HG02981 (cell line): ENCODE measurements at regions not wholly inside any gene's neighbourhood (a gene's known extent, or its start where the extent isn't known, plus 50 kb on each side); places are given as distances from the start of the nearest gene placed in this dataset.

ENCODE experiments used
- ATAC-seq: cut with Tn5 transposase; IDR thresholded peaks from one replicate; pipeline ENCODE4 v1.9.1; 2021; ENCODE audit warnings: mild to moderate bottlenecking, moderate library complexity; ENCODE audit not compliant: unreplicated experiment

- no peak for ATAC-seq
These were observed 273.1 kb upstream of the TBL1XR1 start for GRCh38 chr3:177470197-177470941.

GRCh38 chr3:177471733-177472480, 274.6 kb upstream of the TBL1XR1 start:
- no peak for ATAC-seq

GRCh38 chr3:177473184-177473583, 275.9 kb upstream of the TBL1XR1 start:
- ATAC-seq = no peak

GRCh38 chr3:177473903-177474302, 276.6 kb upstream of the TBL1XR1 start:
- ATAC-seq = no peak

- no peak for ATAC-seq
These were observed 277.5 kb upstream of the TBL1XR1 start for GRCh38 chr3:177474652-177475355.

- ATAC-seq = no peak
These were observed 278.0 kb upstream of the TBL1XR1 start for GRCh38 chr3:177475356-177475665.

GRCh38 chr3:177476495-177476894, 279.2 kb upstream of the TBL1XR1 start:
- no peak for ATAC-seq

- no peak for ATAC-seq
These were observed 279.7 kb upstream of the TBL1XR1 start for GRCh38 chr3:177476921-177477435.

GRCh38 chr3:177478170-177478867, 281.0 kb upstream of the TBL1XR1 start:
- no peak for ATAC-seq

GRCh38 chr3:177479630-177480029, 282.3 kb upstream of the TBL1XR1 start:
- no peak for ATAC-seq

- ATAC-seq = no peak
These were observed 284.0 kb upstream of the TBL1XR1 start for GRCh38 chr3:177481329-177481728.

- no peak for ATAC-seq
These were observed 284.9 kb upstream of the TBL1XR1 start for GRCh38 chr3:177482048-177482691.

- no peak for ATAC-seq
These were observed 286.1 kb upstream of the TBL1XR1 start for GRCh38 chr3:177483182-177483967.

GRCh38 chr3:177484206-177484605, 286.9 kb upstream of the TBL1XR1 start:
- ATAC-seq = no peak

- ATAC-seq = no peak
These were observed 287.6 kb upstream of the TBL1XR1 start for GRCh38 chr3:177484926-177485325.

- ATAC-seq = no peak
These were observed 290.4 kb upstream of the TBL1XR1 start for GRCh38 chr3:177487635-177488186.

- no peak for ATAC-seq
These were observed 291.5 kb upstream of the TBL1XR1 start for GRCh38 chr3:177488740-177489139.

GRCh38 chr3:177490626-177491025, 293.3 kb upstream of the TBL1XR1 start:
- ATAC-seq = no peak

- ATAC-seq = no peak
These were observed 294.2 kb upstream of the TBL1XR1 start for GRCh38 chr3:177491296-177492032.
